ENCODE measurements at regions not wholly inside any gene's neighbourhood (a gene's known extent, or its start where the extent isn't known, plus 50 kb on each side); places are given as distances from the start of the nearest gene placed in this dataset.
A peak's percentile ranks its signal among the peaks of the same experiment; 100 is the strongest.

DNA sequence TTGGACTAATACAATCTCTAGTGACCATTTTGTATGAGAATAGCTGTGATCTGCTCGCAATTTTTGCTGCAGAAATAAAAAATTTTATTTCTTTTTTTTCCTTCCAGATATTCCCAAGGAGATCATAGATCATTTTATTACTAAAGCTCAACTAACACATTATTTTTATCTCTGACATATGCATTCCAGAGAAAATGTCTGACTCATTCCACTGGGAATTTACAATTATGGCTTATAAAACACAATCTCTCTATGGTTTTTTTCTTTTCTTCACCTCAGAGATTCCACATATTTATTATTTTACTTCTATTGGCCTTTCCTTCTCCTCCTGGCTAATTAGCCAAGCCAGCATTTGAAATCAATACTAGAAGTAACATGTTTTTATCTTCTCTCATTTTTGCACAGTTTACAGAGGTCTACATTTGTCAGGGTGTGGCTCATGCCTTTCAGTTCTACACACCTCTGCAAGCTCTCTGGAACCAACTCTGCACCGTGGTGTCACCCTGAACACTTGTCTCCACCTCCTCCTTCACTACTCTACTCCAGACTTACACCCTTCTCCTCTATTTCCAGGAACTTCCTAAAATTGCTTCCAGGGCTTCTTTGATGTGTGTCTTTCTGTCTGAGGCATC is 59.8 kb upstream of the GPM6A start:
- no peak overlapping the region for H3K27ac ChIP-seq
- TF ChIP-seq CTCF (conservative IDR thresholded peaks at IDR 0.05), result no peak

DNA sequence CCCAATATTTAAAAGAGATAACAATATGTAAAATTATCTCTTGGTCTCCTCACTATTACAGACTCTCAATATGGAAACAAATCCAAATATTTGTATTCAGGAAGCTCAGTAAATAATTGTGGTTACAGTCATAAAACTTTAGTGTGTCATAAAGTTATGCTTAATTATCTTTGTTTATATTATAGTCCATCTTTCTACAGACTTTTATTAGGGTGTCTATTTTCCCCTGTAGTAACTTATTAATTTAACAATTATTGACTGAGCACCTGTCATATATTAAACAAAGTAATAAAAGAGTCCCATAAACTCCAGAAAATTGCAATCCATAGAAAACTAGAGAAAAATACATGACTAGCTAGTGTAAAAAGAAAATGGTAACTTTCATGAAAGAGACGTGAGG is 61.6 kb upstream of the GPM6A start:
- TF ChIP-seq CTCF (conservative IDR thresholded peaks at IDR 0.05), result no peak
- H3K27ac ChIP-seq, result peak overlapping the region; percentile 55

DNA sequence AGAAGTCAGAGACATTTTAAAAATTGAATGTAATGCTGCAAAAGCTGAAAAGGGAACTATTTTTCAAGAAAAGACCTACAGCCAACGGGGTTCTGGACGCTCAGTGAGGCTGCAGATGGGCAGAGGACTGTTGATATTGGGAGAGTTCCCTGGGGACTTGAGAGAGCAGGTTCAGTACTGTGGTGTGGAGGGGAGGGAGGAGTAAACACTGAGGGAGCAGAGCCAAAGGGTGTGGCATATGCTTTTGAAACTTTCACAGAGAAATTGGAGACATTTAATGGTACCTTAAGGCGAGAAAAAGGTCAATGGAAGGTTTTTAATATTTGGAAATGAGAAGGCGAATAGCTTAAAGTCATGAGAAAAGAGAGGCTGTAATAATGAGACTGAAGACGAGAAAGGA is 62.2 kb upstream of the GPM6A start:
- no peak for TF ChIP-seq CTCF (conservative IDR thresholded peaks at IDR 0.05)
- H3K27ac ChIP-seq, result peak overlapping the region; percentile 55

DNA sequence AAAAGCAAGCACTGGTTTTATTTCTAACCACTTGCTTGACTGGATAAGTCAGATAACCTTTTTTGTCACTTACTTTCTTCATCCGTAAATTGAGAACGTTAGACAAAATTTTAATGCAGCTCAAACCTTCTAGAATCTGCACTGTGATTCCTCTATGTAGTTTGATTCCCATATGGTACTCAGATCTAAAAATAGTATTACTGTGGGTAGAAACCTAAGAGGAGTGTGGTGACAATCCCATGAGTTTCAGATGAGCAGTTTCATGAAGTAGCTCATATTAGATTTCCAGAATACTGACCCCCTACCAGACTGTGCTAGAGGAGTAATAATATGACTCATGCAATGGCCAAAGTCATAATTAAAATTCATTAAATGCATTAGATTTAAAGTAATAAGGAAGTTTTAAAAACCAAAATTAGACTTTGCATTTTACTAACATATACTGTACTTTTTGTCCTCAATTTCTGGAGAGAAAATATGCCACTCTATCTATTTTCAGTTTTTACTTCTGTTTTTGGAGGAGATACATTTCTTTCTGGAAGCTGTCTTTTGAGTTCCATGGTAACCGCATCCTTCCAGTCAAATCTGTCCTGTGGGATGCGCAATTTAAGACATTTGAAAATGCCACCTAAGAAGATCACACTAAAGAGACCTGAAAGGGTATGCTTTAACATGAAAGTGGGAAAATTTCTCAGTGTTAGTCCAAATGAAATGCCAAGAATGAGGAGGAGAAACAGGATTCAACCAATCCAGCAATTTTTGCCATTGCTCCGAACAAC is 64.1 kb upstream of the GPM6A start:
- no peak for TF ChIP-seq CTCF (conservative IDR thresholded peaks at IDR 0.05)
- H3K27ac ChIP-seq, result no peak overlapping the region

DNA sequence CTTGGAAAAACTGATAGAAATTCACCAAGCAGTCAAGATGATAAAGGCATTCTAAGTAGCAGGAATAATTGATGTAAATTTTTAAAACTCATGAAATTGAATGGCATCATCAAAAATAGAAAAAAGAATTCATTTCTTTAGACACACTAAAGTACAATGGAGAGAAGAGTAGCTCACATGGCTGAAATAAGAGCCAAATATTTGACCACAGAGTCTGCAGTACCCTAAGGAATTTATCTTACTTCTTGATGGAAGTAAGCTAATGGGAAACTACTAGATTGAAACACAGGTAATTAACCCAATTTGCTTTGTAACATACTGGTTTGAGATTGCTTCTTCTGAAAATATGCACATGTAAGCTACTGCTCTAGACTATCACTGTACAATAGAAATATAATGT is 70.8 kb upstream of the GPM6A start:
- TF ChIP-seq CTCF (conservative IDR thresholded peaks at IDR 0.05), result no peak
- H3K27ac ChIP-seq, result no peak overlapping the region

- H3K27ac ChIP-seq, result no peak overlapping the region
- TF ChIP-seq CTCF (conservative IDR thresholded peaks at IDR 0.05), result no peak
These were observed 72.0 kb upstream of the GPM6A start for GRCh38 chr4:175884048-175884447.

GRCh38 chr4:175891231-175891630 is 79.2 kb upstream of the GPM6A start:
- no peak for TF ChIP-seq CTCF (conservative IDR thresholded peaks at IDR 0.05)
- H3K27ac ChIP-seq, result peak overlapping the region; percentile 41
